HG03342 (cell line): ENCODE measurements at regions not wholly inside any gene's neighbourhood (a gene's known extent, or its start where the extent isn't known, plus 50 kb on each side); places are given as distances from the start of the nearest gene placed in this dataset.

ENCODE experiments used
- ATAC-seq: cut with Tn5 transposase; IDR thresholded peaks from one replicate; pipeline ENCODE4 v1.9.1; 2021; ENCODE audit warnings: mild to moderate bottlenecking, moderate library complexity; ENCODE audit not compliant: unreplicated experiment

GRCh38 chr1:88043834-88044233 lies 640.2 kb upstream of the PKN2 start:
- ATAC-seq = no peak

- no peak for ATAC-seq
These were observed 631.9 kb upstream of the PKN2 start for GRCh38 chr1:88052167-88052566.

GRCh38 chr1:88053065-88053464 lies 631.0 kb upstream of the PKN2 start:
- no peak for ATAC-seq

- no peak for ATAC-seq
These were observed 627.2 kb upstream of the PKN2 start for GRCh38 chr1:88056881-88057280.

- ATAC-seq = no peak
These were observed 625.9 kb upstream of the PKN2 start for GRCh38 chr1:88058205-88058604.

DNA sequence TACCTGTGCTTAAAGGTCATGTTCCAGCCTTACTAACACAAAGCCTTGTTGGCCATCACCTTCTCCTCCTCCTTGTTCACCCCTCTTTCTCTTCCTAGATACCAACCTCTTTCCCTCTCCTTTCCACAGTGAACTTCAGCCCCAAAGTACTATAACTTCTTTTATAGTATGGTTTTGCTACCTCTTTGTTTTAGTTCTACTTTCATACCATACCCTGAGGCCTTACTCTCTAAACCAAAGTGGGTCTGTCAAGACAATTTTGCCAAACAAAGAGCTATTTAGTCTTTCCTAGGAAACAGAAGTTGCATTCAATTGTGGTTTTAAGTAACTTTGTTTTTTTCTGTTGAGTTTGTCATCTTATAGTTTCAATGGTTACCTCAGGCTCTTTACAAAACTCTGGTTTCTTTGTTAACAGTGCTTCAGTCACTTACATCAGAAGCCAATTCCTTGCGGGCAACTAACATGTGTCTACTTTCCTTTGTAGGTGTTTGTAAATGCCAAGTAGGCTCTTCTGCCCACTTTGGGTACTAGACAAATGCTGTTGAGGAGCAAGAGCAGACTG lies 623.9 kb upstream of the PKN2 start:
- no peak for ATAC-seq

DNA sequence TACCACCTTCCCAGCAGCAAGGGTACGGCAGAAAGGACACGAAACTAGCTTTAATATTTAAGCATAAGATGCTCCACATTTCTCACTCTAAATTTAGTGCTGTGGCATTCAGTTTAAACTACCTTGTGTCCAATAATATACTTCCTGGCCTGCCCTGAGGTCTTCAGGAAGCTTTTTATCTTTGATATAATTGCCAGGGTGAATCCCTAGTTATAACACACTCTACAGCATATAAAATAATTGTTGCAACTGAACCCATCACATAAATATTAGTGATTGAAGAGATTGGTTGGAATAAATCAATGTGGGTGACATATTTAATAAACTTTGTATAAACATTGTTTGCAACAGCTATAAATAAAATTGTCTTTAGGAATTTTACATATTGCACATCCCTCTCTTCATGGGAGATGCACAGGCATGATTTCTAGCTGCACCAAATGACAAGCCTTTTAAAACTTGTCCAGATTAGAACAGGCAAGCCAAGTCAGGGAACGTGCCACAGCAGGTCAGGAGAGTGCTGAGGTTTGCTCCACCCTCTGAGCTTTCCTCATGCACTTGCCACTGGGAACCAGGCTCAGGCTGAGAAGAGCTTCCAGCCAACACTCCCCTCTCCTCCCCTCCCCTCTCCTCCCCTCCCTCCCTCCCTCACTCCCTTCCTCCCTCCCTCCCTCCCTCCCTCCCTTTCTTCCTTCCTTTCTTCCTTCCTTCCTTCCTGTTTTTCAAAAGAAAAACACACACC lies 623.2 kb upstream of the PKN2 start:
- no peak for ATAC-seq

- peak; percentile 85 for ATAC-seq
These were observed 622.4 kb upstream of the PKN2 start for GRCh38 chr1:88061492-88062177.

- no peak for ATAC-seq
These were observed 621.4 kb upstream of the PKN2 start for GRCh38 chr1:88062650-88063153.

DNA sequence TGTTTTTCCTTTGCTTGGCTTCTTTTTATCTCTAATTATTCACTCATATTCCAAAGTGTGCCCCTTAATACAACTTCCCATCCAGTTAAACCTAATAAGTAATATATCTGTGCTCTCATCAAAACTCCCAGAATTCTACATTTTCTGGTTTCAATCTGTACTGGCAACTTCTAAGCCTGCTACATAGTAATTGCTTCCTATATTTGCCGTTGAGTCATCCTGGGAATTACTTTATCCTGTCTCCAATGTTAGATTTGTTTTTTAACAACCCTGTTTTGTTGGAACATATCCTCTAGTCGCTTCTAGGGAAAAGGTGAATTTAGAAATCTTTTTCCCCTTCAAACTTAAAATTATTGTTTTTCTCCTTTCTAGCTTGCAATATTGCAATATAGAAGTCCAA lies 620.5 kb upstream of the PKN2 start:
- no peak for ATAC-seq

- no peak for ATAC-seq
These were observed 615.6 kb upstream of the PKN2 start for GRCh38 chr1:88068407-88068960.

GRCh38 chr1:88070956-88071355 lies 613.1 kb upstream of the PKN2 start:
- ATAC-seq = no peak

DNA sequence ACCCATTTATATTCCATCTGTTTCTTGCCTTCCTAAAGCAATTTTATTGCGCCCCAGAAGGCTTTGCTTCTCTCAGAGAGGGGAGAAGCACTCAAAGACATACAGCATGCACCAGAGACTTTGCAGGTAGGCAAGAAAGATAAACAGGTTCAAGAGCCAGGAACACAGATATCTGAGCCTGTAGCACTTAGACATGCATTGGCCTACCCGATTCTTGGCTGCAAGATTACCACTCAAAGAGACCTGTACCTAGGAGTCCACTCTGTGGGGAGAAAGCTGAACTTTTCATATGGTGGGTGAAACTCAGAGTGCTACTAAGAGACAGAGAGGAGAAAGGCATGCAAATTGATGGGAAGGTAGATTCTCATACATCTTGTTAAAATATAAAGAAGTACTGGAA lies 609.4 kb upstream of the PKN2 start:
- ATAC-seq = no peak

DNA sequence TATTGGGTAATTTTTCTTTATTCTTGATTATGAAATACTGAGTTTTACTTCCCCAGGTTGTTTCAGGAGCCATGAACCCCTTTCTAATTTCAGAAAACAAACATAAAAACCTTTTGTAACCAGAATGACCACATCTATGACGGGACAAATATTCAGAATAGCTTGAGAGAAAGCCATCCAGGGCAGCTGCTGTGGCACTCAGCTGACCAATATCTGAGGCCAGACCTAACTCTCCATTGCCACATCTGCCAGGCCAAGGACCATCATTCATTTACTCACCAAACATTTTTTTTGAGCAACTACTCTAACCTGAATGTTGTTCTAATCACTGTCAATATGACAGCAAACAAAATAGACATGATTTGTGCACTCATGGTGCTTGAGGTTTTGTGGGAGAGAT lies 608.3 kb upstream of the PKN2 start:
- no peak for ATAC-seq

- no peak for ATAC-seq
These were observed 605.0 kb upstream of the PKN2 start for GRCh38 chr1:88079036-88079435.

GRCh38 chr1:88080875-88081274 lies 603.2 kb upstream of the PKN2 start:
- no peak for ATAC-seq

- no peak for ATAC-seq
These were observed 595.6 kb upstream of the PKN2 start for GRCh38 chr1:88088481-88088880.

- no peak for ATAC-seq
These were observed 594.1 kb upstream of the PKN2 start for GRCh38 chr1:88089961-88090360.

DNA sequence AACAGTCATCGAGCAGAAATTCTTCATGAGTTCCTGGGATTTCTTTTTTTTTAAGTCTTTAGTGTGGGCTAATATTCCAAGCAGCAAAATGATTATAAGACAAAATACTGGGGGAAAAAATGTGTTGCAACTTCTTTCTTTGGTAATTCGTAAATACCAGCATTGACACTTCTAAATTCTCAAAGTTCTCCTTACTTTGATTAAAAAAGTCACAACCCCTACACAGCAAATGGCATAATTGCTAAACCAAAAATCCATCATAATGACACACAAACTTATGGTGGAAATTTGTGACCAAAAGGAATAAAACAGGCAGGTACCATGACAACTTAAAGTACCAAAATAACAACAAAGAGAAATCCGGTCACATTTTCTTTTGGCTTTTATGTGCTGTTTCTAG lies 585.2 kb upstream of the PKN2 start:
- no peak for ATAC-seq

- ATAC-seq = no peak
These were observed 583.0 kb upstream of the PKN2 start for GRCh38 chr1:88101041-88101440.

- ATAC-seq = no peak
These were observed 579.8 kb upstream of the PKN2 start for GRCh38 chr1:88104236-88104635.

DNA sequence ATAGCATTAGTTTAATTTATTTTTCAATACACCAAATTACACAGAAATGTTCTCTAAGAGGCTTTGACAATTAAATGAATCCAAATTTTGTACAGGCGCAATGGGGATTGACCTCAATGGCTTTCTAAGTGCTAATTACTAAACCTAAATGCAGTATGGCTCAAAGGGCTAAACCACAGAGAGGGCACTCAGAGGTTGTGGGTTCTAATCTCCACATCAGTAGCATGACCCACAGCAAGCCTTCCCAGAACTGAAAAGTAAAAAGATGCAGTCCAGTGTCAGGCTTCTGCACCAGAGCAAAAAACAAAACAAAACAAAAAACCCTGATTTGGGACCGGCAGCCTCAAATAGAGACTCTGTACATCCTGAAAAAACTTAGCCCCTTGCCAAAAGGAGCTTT lies 579.2 kb upstream of the PKN2 start:
- ATAC-seq = no peak
